GM19455 (cell line): ENCODE measurements at regions not wholly inside any gene's neighbourhood (a gene's known extent, or its start where the extent isn't known, plus 50 kb on each side); places are given as distances from the start of the nearest gene placed in this dataset.

Experiments
- ATAC-seq: cut with Tn5 transposase; IDR thresholded peaks from one replicate; pipeline ENCODE4 v1.9.1; 2021; ENCODE audit not compliant: unreplicated experiment

DNA sequence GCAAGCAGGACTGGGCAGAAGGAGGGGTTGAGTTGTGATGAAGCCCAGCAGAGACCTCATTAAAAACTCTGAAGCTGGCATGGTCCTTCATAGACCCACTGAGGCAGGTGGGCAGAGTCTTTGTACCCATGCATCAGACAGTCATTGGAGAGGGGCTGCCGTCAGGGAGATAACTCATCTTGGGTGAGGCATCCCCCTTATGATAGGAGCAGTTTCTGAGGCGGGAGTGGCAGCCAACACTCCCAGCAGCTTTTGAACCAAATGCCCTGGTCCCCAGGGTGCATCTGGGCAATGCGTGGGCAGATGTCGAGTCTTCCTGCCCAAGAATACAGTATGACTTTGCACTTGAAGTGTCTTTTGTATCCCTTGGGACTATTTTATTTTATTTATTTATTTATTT lies 68.1 kb downstream of the HTR5A start:
- no peak for ATAC-seq

DNA sequence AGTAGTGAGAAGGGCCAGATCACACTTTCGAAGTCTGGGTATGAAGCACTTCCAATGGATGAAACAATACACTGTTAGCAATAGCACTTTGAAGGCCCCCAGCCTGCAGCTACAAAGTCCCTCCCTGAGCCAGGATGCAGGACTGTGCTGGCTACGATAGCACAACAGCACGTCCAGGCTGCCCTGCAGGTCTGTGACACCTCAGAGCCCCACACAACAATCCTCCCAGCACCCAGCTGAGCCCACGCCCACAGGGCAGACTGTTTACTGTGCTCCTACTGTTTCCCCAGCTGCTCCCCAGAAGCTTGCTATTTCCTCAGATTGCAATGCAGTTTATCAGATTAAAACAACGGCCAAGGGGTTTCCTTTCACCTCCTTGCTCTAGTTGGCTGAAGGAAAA lies 71.4 kb downstream of the HTR5A start:
- no peak for ATAC-seq

DNA sequence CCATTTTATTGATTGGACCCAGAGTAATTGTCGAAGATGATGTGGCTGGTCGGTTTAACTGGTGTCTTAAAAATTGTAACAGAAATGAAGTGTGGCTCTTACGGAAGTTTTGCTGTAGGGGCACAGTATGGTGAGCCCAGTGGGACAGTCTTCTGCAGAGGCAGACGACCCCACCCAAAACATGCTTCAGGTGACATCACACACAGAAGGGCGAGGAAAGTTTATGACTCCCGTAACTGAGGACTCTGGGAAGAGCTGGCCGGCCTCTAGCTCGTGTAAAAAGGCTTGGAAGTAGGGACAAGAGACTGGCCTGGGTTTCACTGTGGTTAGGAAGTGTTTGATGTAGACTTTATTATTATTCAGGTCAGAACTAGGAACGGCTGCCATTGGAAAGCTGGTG lies 73.3 kb downstream of the HTR5A start:
- no peak for ATAC-seq

DNA sequence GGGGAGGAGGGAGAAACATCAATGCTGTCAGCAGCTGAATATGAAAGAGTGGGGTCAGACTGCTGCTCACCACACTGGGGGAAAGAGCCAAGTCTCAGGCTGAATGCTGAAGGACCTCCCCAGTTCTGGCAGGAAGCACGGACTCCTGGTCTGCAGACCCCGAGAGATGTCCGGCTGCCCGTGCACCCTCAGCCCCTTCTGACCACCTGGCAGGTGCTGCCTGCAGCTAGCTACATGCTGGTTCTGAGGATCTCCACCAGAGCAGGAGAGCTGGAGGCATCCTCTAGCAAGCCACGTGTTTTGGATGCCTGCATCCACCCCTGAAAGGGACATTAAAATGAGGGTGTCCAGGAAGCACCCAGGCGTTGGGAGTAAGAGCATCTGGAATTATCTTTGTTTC lies 74.2 kb downstream of the HTR5A start:
- ATAC-seq: no peak

DNA sequence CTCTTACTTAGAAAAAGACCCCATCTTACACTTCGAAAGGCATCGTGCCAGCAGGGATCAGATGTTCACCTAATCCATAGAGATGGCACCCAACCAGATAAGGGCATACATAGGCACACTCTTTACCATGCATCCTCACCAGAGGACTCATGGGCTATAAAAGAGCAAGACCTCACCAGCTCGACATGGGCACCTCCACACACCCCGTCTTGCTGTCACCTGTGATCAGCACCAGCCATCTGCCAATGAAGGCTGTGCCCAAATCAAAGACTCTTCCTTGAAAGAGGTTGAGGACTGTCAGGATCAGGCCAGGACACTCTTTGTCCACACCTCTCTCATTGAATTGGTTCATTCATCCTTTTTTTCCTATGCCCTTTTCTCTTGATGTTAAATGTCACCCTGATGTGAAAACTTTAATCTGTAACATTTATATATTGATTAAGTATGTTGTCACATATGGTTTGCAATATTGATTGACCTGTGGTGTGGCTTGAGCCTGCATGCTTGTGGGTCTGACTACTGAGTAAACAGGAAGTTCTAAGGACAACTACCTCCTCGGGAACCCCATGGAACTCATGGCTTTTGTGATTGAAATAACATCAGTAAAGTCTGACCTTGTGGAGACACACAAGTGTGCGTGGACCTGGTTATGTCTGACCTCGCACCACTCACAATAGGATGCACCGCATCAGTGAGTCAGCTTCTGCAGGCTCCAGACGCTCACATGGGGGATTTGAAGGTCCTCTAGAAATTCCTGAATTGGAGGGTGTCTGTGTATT lies 75.5 kb downstream of the HTR5A start:
- ATAC-seq: no peak

DNA sequence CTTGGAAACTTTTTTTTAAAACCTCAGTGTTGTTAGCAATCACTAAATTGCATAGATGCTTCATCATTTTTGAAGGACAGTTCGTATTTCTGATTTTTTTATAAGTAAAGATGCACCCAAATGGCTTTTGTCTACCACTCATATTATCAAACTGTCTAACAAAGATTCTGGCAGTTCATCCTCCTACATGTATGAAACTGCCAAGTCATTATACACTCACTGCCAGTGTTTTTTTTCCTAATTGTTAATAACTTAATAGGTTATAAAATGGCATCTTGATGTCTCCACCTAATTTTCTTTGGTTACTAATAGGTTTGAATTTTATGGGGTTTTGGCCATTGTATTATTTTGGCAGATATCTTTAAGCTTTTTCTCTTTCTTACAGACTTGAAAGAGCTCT lies 77.0 kb downstream of the HTR5A start:
- no peak for ATAC-seq

DNA sequence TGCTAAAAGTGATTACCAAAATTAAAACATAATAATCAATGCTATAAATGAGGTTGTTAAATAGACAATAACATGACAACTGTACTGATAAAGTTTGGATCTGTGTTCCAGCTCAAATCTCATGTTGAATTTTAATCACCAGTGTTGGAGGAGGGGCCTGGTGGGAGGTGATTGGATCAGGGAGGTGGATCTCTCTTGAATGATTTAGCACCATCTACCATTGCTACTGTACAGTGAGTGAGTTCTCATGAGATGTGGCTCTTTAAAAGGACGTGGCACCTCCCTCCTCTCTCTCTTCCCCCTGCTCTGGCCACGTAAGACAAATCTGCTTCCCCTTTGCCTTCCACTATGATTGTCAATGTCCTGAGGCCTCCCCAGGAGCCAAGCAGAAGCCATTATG lies 77.5 kb downstream of the HTR5A start:
- no peak for ATAC-seq

DNA sequence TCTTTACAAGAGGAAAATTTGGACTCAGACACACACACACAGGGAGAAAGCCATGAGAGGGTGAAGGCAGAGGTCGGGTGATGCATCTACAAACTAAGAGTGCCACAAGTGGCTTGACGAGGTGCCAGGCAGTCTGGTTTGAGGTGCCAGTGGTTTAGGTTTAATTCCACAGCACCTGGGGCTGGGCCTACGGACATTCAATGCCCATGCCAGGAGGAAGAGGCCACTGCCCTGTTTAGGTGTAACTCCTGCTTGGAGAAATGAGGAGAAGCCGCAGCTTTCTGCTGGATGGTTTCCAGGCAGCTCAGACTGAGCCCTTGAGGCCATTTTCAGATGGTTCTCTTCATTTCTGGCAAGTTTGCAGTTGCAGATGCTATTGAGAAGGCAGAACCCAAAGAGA lies 83.6 kb downstream of the HTR5A start:
- no peak for ATAC-seq

DNA sequence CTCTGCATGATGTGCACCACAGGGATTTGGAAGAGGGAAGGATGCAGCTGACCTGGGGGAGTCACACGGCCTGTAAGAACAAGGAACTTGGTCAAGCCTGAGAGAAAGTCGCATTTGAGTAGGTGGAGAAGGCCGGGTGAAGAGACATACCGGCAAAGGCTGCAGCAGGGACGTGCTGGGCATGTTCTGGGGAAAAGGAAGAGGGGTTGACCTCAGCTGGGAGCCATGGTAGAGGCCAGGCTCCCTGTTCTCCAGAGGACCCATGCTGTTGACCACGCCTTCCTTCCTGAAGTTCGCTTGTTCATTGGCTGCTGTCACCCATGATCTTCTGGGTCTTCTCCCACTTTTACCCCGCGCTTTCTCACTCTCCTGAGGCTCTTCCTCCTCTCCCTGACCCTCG lies 84.5 kb downstream of the HTR5A start:
- no peak for ATAC-seq

DNA sequence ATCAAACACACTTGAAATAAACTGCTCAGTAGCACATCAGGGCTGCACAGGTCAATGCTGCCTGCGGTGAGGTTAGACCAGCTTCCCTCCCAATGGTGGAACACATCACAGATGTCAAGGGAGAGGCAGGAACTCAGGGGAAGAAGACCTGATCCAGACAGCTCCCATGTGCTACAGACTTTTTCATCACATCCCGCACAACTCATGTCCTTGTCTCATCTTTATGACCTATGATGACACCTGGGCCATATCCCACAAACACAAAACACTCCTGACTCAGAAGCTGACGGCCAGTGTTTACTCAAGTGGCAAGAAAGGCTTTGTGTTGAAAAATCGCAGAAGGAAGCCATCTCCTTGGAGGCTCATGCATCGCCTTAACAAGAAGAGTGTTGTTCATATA lies 91.6 kb downstream of the HTR5A start:
- no peak for ATAC-seq

DNA sequence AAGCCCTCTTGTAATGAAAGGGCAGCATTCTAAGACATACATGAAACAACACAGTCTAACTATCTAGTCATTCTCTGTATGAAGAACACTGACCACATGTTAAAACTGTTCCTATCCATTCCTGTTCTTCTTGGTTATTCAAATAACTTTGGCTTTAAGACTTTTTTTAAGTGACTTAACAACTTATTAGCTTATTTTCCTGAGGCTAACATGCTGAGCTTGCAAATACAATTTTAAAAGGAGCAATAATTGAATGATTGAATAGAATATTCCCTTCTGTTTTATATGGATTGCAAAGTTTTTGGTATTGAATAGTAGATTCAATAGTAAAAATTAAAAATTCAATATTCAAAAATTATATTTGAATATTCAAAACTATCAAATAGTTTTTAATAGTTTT lies 92.3 kb downstream of the HTR5A start:
- no peak for ATAC-seq

DNA sequence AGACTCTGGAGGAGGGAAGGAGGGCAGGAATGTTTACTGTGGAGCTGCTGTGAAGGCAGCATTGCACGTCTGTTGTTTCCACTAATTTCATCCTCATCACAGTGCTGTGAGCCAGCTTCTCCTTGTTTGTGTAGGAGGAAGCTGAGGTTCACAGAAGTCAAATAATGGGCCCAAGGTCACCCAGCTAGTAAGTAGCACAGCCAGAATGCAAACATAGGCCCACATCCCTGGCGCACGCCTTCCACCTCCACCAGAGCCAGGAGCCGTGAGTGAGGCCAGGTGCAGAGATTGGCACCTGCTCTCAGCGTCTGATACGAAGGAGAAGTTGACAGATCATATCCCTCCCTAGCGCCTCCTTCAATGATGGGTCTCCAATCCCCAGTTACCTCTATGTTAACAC lies 93.6 kb downstream of the HTR5A start:
- no peak for ATAC-seq

DNA sequence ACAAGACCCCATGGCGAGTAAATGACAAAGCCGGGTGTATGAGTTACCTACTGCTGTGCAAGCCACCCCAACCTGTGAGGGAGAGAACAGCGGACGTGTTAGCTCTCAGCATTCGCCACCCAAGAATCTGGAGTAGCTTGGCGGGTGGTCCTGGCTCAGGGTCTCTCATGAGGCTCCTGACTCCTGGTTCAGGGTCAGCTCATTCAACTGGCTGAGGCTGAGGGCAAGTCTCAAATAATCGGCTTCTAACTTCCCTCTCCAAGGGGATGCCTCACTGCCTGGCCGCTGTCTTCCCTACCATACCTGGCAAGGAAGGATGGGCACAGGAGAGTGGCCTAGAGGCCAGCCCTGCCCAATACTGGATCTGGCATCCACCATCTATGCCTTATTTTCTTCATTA lies 94.2 kb downstream of the HTR5A start:
- no peak for ATAC-seq

DNA sequence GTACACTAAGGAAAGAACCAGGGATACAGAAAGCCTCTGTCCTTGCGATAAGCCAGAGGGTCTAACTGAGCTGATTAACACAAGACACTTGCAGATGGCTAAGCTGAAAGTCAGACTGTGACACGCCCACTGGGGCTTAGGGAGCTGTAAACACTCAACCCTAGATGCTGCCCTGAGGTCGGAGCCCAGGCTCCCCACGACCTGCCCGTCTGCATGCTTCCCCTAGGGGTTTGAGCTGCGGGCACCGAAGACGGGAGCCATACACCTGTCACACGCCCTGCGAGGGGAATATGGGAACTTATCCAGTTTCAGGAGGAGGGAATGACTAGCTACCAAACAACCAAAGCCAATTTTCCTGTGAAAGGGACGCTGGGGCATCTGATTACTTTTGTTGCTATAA lies 96.0 kb downstream of the HTR5A start:
- no peak for ATAC-seq

DNA sequence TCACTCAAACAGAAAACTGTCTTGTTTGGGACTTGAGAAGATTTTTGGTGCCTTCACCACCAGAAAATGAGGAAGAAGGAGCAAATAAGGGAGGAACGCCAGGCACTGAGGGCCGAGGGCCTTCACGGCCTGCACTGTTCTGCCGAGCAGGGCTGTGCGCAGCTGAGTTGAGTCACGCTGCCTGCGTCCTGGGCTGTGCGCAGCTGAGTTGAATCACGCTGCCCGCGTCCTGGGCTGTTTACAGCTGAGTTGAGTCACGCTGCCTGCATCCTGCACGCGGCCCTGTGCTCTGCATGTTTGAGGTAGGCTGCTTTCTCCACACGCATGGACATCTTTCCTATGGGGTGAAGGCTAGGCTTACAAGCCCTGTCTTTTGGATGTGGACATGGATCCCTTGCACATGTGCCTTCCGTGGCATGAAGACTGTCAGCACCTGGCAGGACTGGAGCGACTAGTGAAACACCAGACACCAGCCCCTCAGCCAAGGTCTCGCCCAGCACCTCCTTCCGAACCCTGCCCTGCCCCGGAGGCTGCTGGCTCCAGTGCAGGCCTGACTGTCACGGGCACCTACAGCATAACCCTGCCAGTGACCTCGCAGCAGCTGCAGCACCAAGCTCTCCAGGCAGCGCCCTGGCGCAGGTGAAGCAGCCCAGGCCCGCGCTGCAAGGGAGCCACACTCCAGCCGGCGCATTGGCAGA lies 96.7 kb downstream of the HTR5A start:
- ATAC-seq: no peak

DNA sequence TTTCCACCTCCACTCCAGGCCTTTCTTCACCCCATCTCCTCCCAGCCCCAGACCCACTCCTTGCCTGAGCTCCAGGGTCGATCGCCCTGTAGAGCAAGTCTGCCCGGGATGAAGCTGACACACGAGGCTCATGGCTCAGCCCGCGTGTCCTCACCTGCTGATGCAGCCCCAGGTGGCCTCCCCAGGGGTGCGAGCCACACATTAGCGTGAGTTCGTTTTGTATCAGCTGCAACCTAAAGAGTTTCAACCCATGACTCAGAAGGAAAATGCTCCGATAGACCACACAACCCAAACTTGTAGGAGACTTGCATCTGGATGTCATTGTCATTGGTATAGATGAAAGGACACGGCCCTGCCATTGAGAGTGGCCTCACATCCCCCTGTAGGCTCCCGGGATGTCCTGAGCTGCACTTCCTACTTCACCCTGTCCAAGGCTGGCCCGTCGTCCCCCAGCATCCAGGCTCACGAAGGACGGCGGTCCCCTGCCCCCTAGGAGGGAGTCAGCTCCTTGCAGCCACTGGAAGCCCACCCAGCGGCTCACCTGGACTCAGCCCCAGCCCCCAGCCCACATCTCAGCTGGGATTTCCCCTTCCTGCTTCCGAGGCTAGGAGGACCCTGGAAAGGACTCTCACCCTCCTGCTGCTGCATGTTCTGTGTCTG lies 97.7 kb downstream of the HTR5A start:
- no peak for ATAC-seq

DNA sequence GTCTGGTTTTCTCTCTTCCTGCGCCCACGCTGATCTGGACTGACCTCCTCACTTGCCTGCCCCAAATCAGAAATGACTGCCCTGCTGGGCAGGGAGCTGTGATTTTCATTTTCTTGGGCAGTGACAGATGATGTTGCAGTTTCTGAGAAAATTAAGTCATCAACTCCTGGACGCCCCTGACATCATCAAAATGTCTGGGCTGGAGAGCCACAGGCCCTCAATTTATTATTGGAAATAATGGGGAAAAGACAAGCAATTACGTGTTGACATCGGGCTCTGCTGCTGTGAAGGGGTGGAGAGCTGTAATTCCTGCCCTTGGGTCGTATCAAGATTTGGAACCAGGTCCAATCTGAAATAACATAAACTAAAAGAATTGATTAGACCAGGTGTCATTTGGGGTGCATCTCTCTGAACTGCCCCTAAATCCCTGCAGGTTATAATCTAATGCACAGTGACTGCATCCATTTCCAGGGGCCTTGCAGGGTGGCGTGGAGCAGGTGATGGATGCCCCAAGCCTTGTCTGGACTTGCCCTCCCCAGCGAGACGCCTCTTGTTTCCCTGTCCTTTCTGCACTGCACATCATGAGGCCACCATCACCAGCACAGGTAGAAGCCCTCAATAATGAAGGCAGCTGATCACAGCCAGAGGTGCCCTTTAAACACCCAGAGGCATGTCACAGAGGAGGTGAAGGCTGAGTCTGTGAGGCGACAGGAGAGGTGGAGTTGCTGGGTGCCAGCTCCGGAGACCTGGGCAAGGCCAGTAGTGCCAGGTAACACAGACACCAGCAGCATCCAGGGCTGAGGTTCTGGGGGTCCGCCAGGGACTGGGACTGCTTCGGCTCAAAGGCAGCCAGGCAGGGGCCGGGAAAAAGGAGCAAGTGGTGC lies 98.7 kb downstream of the HTR5A start:
- ATAC-seq: no peak

DNA sequence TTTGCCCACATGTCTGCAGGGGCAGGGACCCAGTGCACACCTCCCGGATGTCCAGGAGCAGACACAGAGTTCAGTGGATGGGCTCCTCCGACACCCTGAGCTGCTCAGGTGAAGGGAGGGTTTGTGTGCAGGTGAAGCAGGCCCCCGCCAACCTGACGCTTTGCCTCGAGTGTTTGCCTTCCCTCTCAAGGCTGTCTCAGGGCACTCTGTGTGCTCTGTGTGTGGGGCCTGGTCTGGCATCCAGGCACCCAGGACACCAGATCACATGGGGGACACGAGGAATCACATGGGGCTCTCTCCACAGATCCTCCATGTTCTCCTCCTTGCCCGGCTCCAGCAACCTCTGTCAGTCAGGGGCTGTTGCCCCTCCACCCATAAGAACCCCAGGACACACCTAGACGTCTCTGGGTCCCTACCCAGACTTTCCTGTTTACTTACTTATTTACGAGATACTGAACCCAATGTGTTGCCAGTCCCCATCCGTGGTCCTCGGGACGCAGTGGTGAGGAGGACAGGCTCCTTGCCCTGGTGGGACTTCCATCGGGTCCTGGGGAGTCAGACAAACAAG lies 99.5 kb downstream of the HTR5A start:
- no peak for ATAC-seq

DNA sequence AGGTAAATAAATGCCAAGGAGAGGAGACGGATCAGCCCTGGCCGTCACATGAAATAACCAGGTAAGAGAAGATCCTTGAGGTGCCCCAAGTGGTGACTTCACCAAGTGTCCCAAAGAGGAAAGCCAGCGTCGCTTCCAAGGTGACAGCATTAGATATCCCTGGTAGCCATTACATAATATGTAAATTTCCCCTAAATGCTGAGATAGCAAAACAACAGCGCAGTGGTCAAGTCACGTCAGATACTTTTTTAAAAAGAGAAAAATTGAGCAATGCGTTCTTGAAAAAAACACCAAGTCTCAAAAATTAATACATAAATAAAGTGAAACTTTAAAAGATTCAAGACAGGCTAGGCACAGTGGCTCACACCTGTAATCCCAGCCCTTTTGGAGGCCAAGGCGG lies 100.2 kb downstream of the HTR5A start:
- no peak for ATAC-seq

DNA sequence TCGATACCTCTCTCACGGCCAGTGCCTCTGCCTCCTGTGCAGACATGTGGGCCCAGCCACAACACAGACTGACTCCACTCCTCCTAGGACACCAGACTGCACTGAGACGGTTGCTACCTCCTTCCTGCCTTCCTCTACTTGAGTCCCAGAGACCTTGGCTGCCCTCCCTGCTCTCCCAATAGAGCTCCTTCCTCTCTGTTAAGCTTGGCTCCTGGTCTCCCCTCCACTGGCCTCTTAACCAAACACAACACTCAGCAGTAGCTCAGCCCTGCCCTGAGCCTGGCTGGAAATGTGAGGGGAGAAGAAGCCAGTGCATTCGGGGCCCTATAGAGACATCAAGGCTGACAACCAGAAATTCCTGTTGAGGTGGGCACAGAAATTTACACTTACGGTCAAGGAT lies 102.0 kb downstream of the HTR5A start:
- ATAC-seq: no peak

DNA sequence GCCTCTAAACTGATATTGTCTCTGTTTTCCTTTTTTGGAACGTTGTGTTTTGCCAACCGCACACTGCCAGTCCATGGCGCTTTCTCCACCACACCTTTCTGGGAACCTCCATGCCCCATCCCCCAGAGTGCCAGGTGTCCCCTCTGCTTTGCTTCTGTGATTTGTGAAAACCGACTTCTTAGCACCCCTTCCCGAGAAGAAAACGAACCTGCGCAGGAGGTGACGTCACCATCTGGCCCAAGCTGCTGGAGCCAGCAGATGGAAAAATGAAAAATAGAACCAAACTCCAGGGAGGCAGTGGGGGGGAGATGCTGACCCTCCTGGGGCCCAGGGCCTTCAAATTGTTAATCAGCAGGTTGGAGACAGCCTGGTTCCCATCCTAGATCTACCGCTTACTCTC lies 103.8 kb downstream of the HTR5A start:
- no peak for ATAC-seq
